IMR-90 (cell line): ENCODE measurements at regions not wholly inside any gene's neighbourhood (a gene's known extent, or its start where the extent isn't known, plus 50 kb on each side); places are given as distances from the start of the nearest gene placed in this dataset.

Source experiments
- ATAC-seq: fragments of 200-7000 bp; cut with Tn5 transposase; 2 replicates; pipeline ENCODE4 v1.9.1; 2020; ENCODE audit warnings: low read depth, mild to moderate bottlenecking, moderate library complexity
- BruUV-seq: library from RNA; stranded (reverse); fragments of 400-500 nt; replicated peaks from 2 replicates; lab custom pipeline; 2021; lab: Mats Ljungman, UMichigan
- CTCF ChIA-PET: fragments of 300-600 bp; formaldehyde crosslinking; extraction: SDS; loops from one replicate; lab custom pipeline; 2021; ENCODE audit warnings: antibody characterized with exemption; lab: Yijun Ruan, JAX
- POLR2A ChIA-PET: fragments of 300-600 bp; sonication (Branson Sonifier 250); formaldehyde crosslinking; loops from one replicate; lab custom pipeline; 2022; ENCODE audit warnings: antibody characterized with exemption; ENCODE audit not compliant: unreplicated experiment; lab: Charles Lee
- DNase-seq: peaks from one replicate; pipeline ENCODE4 v3.0.0; 2013
- H2AFZ ChIP-seq: replicated peaks from 2 replicates; pipeline ENCODE3; 2013; ENCODE audit warnings: low read length, mild to moderate bottlenecking; ENCODE audit not compliant: poor library complexity
- H2AK5ac ChIP-seq: 2 replicates; pipeline ENCODE4 v1.6.1; 2013; ENCODE audit warnings: low read depth, low read length, inconsistent platforms
- H2AK9ac ChIP-seq: replicated peaks from 2 replicates; pipeline ENCODE3; 2013; ENCODE audit warnings: mild to moderate bottlenecking, low read depth, low read length, moderate library complexity; ENCODE audit not compliant: poor library complexity
- H2BK120ac ChIP-seq: 2 replicates; pipeline ENCODE4 v1.6.1; 2013; ENCODE audit warnings: low read depth, low read length, inconsistent platforms
- H2BK15ac ChIP-seq: 3 replicates; pipeline ENCODE4 v1.6.1; 2013; ENCODE audit warnings: low read depth, low read length, inconsistent platforms
- H2BK20ac ChIP-seq: 2 replicates; pipeline ENCODE4 v1.6.1; 2013; ENCODE audit warnings: low read depth, mild to moderate bottlenecking, inconsistent platforms, low read length, moderate library complexity
- H2BK5ac ChIP-seq: 2 replicates; pipeline ENCODE4 v1.6.1; 2013; ENCODE audit warnings: mild to moderate bottlenecking, low read depth, low read length, inconsistent platforms; ENCODE audit not compliant: poor library complexity, severe bottlenecking
- H3K14ac ChIP-seq: replicated peaks from 2 replicates; pipeline ENCODE4 v1.6.1; 2013; ENCODE audit warnings: low read depth, low read length, inconsistent platforms
- H3K18ac ChIP-seq: 2 replicates; pipeline ENCODE4 v1.6.1; 2013; ENCODE audit warnings: low read depth, low read length, control low read depth
- H3K23ac ChIP-seq: 2 replicates; pipeline ENCODE4 v1.6.1; 2013; ENCODE audit warnings: low read depth, low read length, inconsistent platforms
- H3K27ac ChIP-seq: 2 replicates; pipeline ENCODE4 v1.5.1; 2013; ENCODE audit warnings: mild to moderate bottlenecking, control low read depth, low read length; ENCODE audit not compliant: insufficient read depth
- H3K27me3 ChIP-seq: 2 replicates; pipeline ENCODE4 v1.6.1; 2013; ENCODE audit warnings: low read length; ENCODE audit not compliant: control insufficient read depth, insufficient read depth
- H3K36me3 ChIP-seq: 2 replicates; pipeline ENCODE4 v1.6.1; 2013; ENCODE audit warnings: low read length, mixed read lengths; ENCODE audit not compliant: control insufficient read depth, insufficient read depth
- H3K4ac ChIP-seq: 2 replicates; pipeline ENCODE4 v1.6.1; 2013; ENCODE audit warnings: low read depth, low read length, inconsistent platforms
- H3K4me1 ChIP-seq: 2 replicates; pipeline ENCODE4 v1.6.1; 2013; ENCODE audit warnings: low read length, mixed read lengths; ENCODE audit not compliant: control insufficient read depth, insufficient read depth
- H3K4me2 ChIP-seq: 2 replicates; pipeline ENCODE4 v1.6.1; 2013; ENCODE audit warnings: low read depth, mild to moderate bottlenecking, control low read depth, low read length, moderate library complexity
- H3K4me3 ChIP-seq: 2 replicates; pipeline ENCODE4 v1.5.1; 2013; ENCODE audit warnings: low read depth, mild to moderate bottlenecking, control low read depth, low read length, moderate library complexity; ENCODE audit not compliant: insufficient read depth
- H3K56ac ChIP-seq: 2 replicates; pipeline ENCODE4 v1.6.1; 2013; ENCODE audit warnings: low read length, inconsistent platforms; ENCODE audit not compliant: insufficient read depth; ENCODE audit errors: extremely low read depth
- H3K79me1 ChIP-seq, 2 experiments: 2 replicates each; pipeline ENCODE4 v1.6.1; 2013; ENCODE audit warnings: low read length in 2 of 2, inconsistent platforms in 1 of 2, low read depth in 1 of 2
- H3K9ac ChIP-seq: 2 replicates; pipeline ENCODE4 v1.6.1; 2013; ENCODE audit warnings: low read depth, low read length, control low read depth
- H3K9me1 ChIP-seq: 2 replicates; pipeline ENCODE4 v1.6.1; 2013; ENCODE audit warnings: low read length, inconsistent platforms; ENCODE audit not compliant: insufficient read depth
- H3K9me3 ChIP-seq: 2 replicates; pipeline ENCODE4 v1.6.1; 2013; ENCODE audit warnings: low read length; ENCODE audit not compliant: control insufficient read depth, insufficient read depth
- H4K20me1 ChIP-seq: 2 replicates; pipeline ENCODE4 v1.6.1; 2013; ENCODE audit warnings: low read length, inconsistent platforms; ENCODE audit not compliant: insufficient read depth
- H4K5ac ChIP-seq: 2 replicates; pipeline ENCODE4 v1.6.1; 2013; ENCODE audit warnings: mild to moderate bottlenecking, low read depth, low read length, control low read depth
- H4K8ac ChIP-seq, 2 experiments: 2 replicates each; pipeline ENCODE4 v1.6.1; 2013; ENCODE audit warnings: low read depth in 2 of 2, low read length in 2 of 2, control low read depth in 1 of 2, inconsistent platforms in 1 of 2
- H4K91ac ChIP-seq: 2 replicates; pipeline ENCODE4 v1.6.1; 2013; ENCODE audit warnings: low read depth, low read length, inconsistent platforms; ENCODE audit not compliant: insufficient read depth
- BHLHE40 ChIP-seq: fragments of 150-350 bp; IDR thresholded peaks from 2 replicates; pipeline ENCODE4 v1.6.1; 2016; ENCODE audit warnings: mild to moderate bottlenecking, low read depth, low read length
- CEBPB ChIP-seq: IDR thresholded peaks from 2 replicates; pipeline ENCODE4 v1.6.1; 2012; ENCODE audit warnings: low read depth, low read length, improper control_type of control experiment
- CHD1 ChIP-seq: IDR thresholded peaks from 2 replicates; pipeline ENCODE4 v1.6.1; 2012; ENCODE audit warnings: low read depth, low read length, improper control_type of control experiment
- MAFK ChIP-seq: IDR thresholded peaks from 2 replicates; pipeline ENCODE4 v1.6.1; 2012; ENCODE audit warnings: low read depth, low read length, improper control_type of control experiment
- MAZ ChIP-seq: IDR thresholded peaks from 2 replicates; pipeline ENCODE4 v1.6.1; 2012; ENCODE audit warnings: low read depth, mild to moderate bottlenecking, low read length, improper control_type of control experiment, moderate library complexity, borderline replicate concordance
- MXI1 ChIP-seq: IDR thresholded peaks from 2 replicates; pipeline ENCODE4 v1.6.1; 2012; ENCODE audit warnings: low read depth, mild to moderate bottlenecking, low read length, moderate library complexity, borderline replicate concordance
- NFE2L2 ChIP-seq: fragments of 150-350 bp; IDR thresholded peaks from 2 replicates; pipeline ENCODE4 v1.6.1; 2016; ENCODE audit warnings: low read depth, mild to moderate bottlenecking, low read length
- POLR2A ChIP-seq: IDR thresholded peaks from 2 replicates; pipeline ENCODE4 v1.6.1; 2012; ENCODE audit warnings: mild to moderate bottlenecking, low read depth, low read length
- RAD21 ChIP-seq: IDR thresholded peaks from 2 replicates; pipeline ENCODE4 v1.6.1; 2012; ENCODE audit warnings: low read length, improper control_type of control experiment
- RCOR1 ChIP-seq: IDR thresholded peaks from 2 replicates; pipeline ENCODE4 v1.6.1; 2012; ENCODE audit warnings: mild to moderate bottlenecking, low read length, improper control_type of control experiment; ENCODE audit not compliant: insufficient replicate concordance
- RFX5 ChIP-seq: IDR thresholded peaks from 2 replicates; pipeline ENCODE4 v1.8.0; 2012; ENCODE audit warnings: low read depth, mild to moderate bottlenecking, low read length, moderate library complexity
- SMC3 ChIP-seq: fragments of 150-350 bp; IDR thresholded peaks from 2 replicates; pipeline ENCODE4 v1.6.1; 2016; ENCODE audit warnings: low read depth, mild to moderate bottlenecking, antibody characterized with exemption, low read length, moderate library complexity
- WGBS, 2 experiments: methylation state at CpG; one replicate each; pipeline versions ENCODE4 v1.1.5 to v1.1.7; 2013; ENCODE audit warnings: missing lambda C conversion rate in 2 of 2; ENCODE audit not compliant: insufficient read length in 1 of 2; ENCODE audit errors: extremely low coverage in 2 of 2; 5-methylcytosine and 5-hydroxymethylcytosine counted together
- dilution Hi-C: fragments of 300-500 bp; cut with HindIII; formaldehyde crosslinking; loops from one replicate; pipeline ENCODE4 v1.14.3; 2018; ENCODE audit warnings: low sequenced_read_pairs; ENCODE audit not compliant: unreplicated experiment
- in situ Hi-C: fragments of 300-500 bp; cut with MboI; formaldehyde crosslinking; loops from 3 replicates; pipeline ENCODE4 v1.14.3; 2019; ENCODE audit warnings: low sequenced_read_pairs, inconsistent platforms, mixed read lengths
- intact Hi-C: fragments of 100-400 bp; cut with micrococcal nuclease; formaldehyde crosslinking; loops from 2 replicates; pipeline ENCODE4 v1.10.0; 2022
- TF ChIP-seq, protein P1 (sequence below): fragments of 150-350 bp; IDR thresholded peaks from 2 replicates; pipeline ENCODE4 v1.6.1; 2016; ENCODE audit warnings: low read depth, mild to moderate bottlenecking, low read length, moderate library complexity, borderline replicate concordance
- TF ChIP-seq, protein P2 (sequence below): fragments of 150-350 bp; IDR thresholded peaks from 2 replicates; pipeline ENCODE4 v1.6.1; 2017; ENCODE audit warnings: mild to moderate bottlenecking, antibody characterized with exemption, low read length, low read depth
- TF ChIP-seq, protein P3 (sequence below): conservative IDR thresholded peaks from 2 replicates; pipeline ENCODE4 v1.5.1; 2012; ENCODE audit warnings: mild to moderate bottlenecking, low read depth, low read length, improper control_type of control experiment

GRCh38 chrX:43436517-43436916 is 219.6 kb upstream of the MAOA start:
- Histone ChIP-seq H4K20me1 (no peaks in the 10 kb centered on the region), H3K79me1 (no peaks in the 10 kb centered on the region), H3K4me1 (no peaks in the 10 kb centered on the region), H3K56ac (no peak overlapping the region), H3K9ac (no peak overlapping the region), H2BK5ac (no peak overlapping the region), H3K27me3 (no peaks in the 10 kb centered on the region), H2BK20ac (no peak overlapping the region), H3K14ac (no peak overlapping the region), H3K27ac (no peak overlapping the region), H3K23ac (no peak overlapping the region), H3K9me1 (no peaks in the 10 kb centered on the region), H2BK120ac (no peak overlapping the region), H3K18ac (no peak overlapping the region), H3K4me3 (no peak overlapping the region), H2BK15ac (no peak overlapping the region), H2AK5ac (no peak overlapping the region), H4K8ac (no peak overlapping the region), H3K9me3 (no peaks in the 10 kb centered on the region), H2AK9ac (no peak overlapping the region), H3K36me3 (no peaks in the 10 kb centered on the region), H2AFZ (no peak overlapping the region), H3K4ac (no peak overlapping the region), H4K91ac (no peak overlapping the region), H4K5ac (no peak overlapping the region), H3K4me2 (no peak overlapping the region)
- WGBS, 2 experiments = no CpG with 5 or more reads among the region's 2 CpGs
- TF ChIP-seq POLR2A = no peak
- no peak for TF ChIP-seq SMC3
- TF ChIP-seq CHD1 = no peak
- no peak for TF ChIP-seq RFX5
- TF ChIP-seq MAZ = no peak
- TF ChIP-seq NFE2L2 = no peak
- no peak for TF ChIP-seq MXI1
- TF ChIP-seq, protein P1, sequence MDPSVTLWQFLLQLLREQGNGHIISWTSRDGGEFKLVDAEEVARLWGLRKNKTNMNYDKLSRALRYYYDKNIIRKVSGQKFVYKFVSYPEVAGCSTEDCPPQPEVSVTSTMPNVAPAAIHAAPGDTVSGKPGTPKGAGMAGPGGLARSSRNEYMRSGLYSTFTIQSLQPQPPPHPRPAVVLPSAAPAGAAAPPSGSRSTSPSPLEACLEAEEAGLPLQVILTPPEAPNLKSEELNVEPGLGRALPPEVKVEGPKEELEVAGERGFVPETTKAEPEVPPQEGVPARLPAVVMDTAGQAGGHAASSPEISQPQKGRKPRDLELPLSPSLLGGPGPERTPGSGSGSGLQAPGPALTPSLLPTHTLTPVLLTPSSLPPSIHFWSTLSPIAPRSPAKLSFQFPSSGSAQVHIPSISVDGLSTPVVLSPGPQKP = no peak
- no peak for TF ChIP-seq BHLHE40
- TF ChIP-seq RCOR1 = no peak
- TF ChIP-seq, protein P2, sequence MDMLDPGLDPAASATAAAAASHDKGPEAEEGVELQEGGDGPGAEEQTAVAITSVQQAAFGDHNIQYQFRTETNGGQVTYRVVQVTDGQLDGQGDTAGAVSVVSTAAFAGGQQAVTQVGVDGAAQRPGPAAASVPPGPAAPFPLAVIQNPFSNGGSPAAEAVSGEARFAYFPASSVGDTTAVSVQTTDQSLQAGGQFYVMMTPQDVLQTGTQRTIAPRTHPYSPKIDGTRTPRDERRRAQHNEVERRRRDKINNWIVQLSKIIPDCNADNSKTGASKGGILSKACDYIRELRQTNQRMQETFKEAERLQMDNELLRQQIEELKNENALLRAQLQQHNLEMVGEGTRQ = no peak
- TF ChIP-seq CEBPB = no peak
- TF ChIP-seq RAD21 = no peak
- TF ChIP-seq MAFK = no peak
- TF ChIP-seq, protein P3, sequence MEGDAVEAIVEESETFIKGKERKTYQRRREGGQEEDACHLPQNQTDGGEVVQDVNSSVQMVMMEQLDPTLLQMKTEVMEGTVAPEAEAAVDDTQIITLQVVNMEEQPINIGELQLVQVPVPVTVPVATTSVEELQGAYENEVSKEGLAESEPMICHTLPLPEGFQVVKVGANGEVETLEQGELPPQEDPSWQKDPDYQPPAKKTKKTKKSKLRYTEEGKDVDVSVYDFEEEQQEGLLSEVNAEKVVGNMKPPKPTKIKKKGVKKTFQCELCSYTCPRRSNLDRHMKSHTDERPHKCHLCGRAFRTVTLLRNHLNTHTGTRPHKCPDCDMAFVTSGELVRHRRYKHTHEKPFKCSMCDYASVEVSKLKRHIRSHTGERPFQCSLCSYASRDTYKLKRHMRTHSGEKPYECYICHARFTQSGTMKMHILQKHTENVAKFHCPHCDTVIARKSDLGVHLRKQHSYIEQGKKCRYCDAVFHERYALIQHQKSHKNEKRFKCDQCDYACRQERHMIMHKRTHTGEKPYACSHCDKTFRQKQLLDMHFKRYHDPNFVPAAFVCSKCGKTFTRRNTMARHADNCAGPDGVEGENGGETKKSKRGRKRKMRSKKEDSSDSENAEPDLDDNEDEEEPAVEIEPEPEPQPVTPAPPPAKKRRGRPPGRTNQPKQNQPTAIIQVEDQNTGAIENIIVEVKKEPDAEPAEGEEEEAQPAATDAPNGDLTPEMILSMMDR = no peak
- no peak for DNase-seq
- no peak for ATAC-seq
- ChIA-PET POLR2A (no interaction called here), CTCF (no interaction called here)
- intact Hi-C loops = no loop called here
- in situ Hi-C loops = no loop called here
- dilution Hi-C loops = no loop called here
- no TSS peak for BruUV-seq
